H9 (cell line): ENCODE measurements at regions not wholly inside any gene's neighbourhood (a gene's known extent, or its start where the extent isn't known, plus 50 kb on each side); places are given as distances from the start of the nearest gene placed in this dataset.

Experiments used
- DNase-seq: peaks from one replicate; pipeline ENCODE4 v3.0.0-alpha.2; 2017
- H2AFZ ChIP-seq: one replicate; pipeline ENCODE4 v1.6.1; 2013; ENCODE audit warnings: mild to moderate bottlenecking, low read length, control low read depth, moderate library complexity
- H2AK5ac ChIP-seq: 2 replicates; pipeline ENCODE4 v1.6.1; 2013; ENCODE audit warnings: low read length, control low read depth, mixed read lengths; ENCODE audit not compliant: insufficient read length
- H2BK120ac ChIP-seq: one replicate; pipeline ENCODE4 v1.6.1; 2013; ENCODE audit warnings: low read depth, mild to moderate bottlenecking, low read length, control low read depth, inconsistent platforms; ENCODE audit not compliant: poor library complexity, severe bottlenecking
- H2BK12ac ChIP-seq: 2 replicates; pipeline ENCODE4 v1.6.1; 2013; ENCODE audit warnings: low read length, control low read depth, mixed read lengths, low read depth; ENCODE audit not compliant: insufficient read length
- H2BK15ac ChIP-seq: 2 replicates; pipeline ENCODE4 v1.6.1; 2013; ENCODE audit warnings: low read depth, low read length, control low read depth
- H2BK20ac ChIP-seq: one replicate; pipeline ENCODE4 v1.6.1; 2013; ENCODE audit warnings: low read depth, mild to moderate bottlenecking, low read length, control low read depth, inconsistent platforms; ENCODE audit not compliant: poor library complexity, severe bottlenecking
- H2BK5ac ChIP-seq: 2 replicates; pipeline ENCODE4 v1.6.1; 2013; ENCODE audit warnings: low read length, control low read depth, mixed read lengths; ENCODE audit not compliant: insufficient read length
- H3K14ac ChIP-seq: 2 replicates; pipeline ENCODE4 v1.6.1; 2013; ENCODE audit warnings: low read length, control low read depth; ENCODE audit not compliant: insufficient read depth
- H3K18ac ChIP-seq: 2 replicates; pipeline ENCODE4 v1.6.1; 2013; ENCODE audit warnings: low read depth, mild to moderate bottlenecking, mixed read lengths, low read length, control low read depth; ENCODE audit not compliant: insufficient read length
- H3K23ac ChIP-seq: 2 replicates; pipeline ENCODE4 v1.6.1; 2013; ENCODE audit warnings: low read length, control low read depth, mixed read lengths, low read depth; ENCODE audit not compliant: insufficient read length
- H3K23me2 ChIP-seq: 2 replicates; pipeline ENCODE4 v1.6.1; 2013; ENCODE audit warnings: low read depth, mild to moderate bottlenecking, mixed read lengths, low read length, control low read depth; ENCODE audit not compliant: insufficient read length, poor library complexity, severe bottlenecking
- H3K27ac ChIP-seq: 2 replicates; pipeline ENCODE4 v1.5.1; 2013; ENCODE audit warnings: low read length, control low read depth, mixed read lengths, low read depth; ENCODE audit not compliant: insufficient read length
- H3K27me3 ChIP-seq: 2 replicates; pipeline ENCODE4 v1.6.1; 2013; ENCODE audit warnings: low read length, control low read depth, inconsistent platforms; ENCODE audit not compliant: insufficient read depth
- H3K4ac ChIP-seq: 2 replicates; pipeline ENCODE4 v1.6.1; 2013; ENCODE audit warnings: low read depth, mild to moderate bottlenecking, control low read depth, inconsistent platforms, low read length, moderate library complexity
- H3K4me1 ChIP-seq: 2 replicates; pipeline ENCODE4 v1.6.1; 2013; ENCODE audit warnings: low read length, control low read depth, inconsistent platforms; ENCODE audit not compliant: insufficient read depth
- H3K4me2 ChIP-seq: 2 replicates; pipeline ENCODE4 v1.6.1; 2013; ENCODE audit warnings: low read length, control low read depth, mixed read lengths; ENCODE audit not compliant: insufficient read length, insufficient read depth
- H3K56ac ChIP-seq: 2 replicates; pipeline ENCODE4 v1.6.1; 2013; ENCODE audit warnings: low read depth, mild to moderate bottlenecking, mixed read lengths, low read length, control low read depth; ENCODE audit not compliant: insufficient read length
- H3K79me1 ChIP-seq: 2 replicates; pipeline ENCODE4 v1.6.1; 2013; ENCODE audit warnings: low read depth, mild to moderate bottlenecking, moderate library complexity, low read length, control low read depth, inconsistent platforms; ENCODE audit not compliant: insufficient read depth, poor library complexity, severe bottlenecking
- H3K79me2 ChIP-seq: 2 replicates; pipeline ENCODE4 v1.6.1; 2013; ENCODE audit warnings: low read length, control low read depth, inconsistent platforms; ENCODE audit not compliant: insufficient read depth
- H3K9ac ChIP-seq: 2 replicates; pipeline ENCODE4 v1.6.1; 2013; ENCODE audit warnings: low read length, control low read depth, mixed read lengths; ENCODE audit not compliant: insufficient read length; ENCODE audit errors: extremely low read depth
- H3K9me3 ChIP-seq: one replicate; pipeline ENCODE4 v1.6.1; 2013; ENCODE audit warnings: low read depth, low read length, inconsistent platforms; ENCODE audit not compliant: control insufficient read depth
- H3T11ph ChIP-seq: one replicate; pipeline ENCODE4 v1.6.1; 2013; ENCODE audit warnings: mild to moderate bottlenecking, low read length, control low read depth, inconsistent platforms
- H4K20me1 ChIP-seq: one replicate; pipeline ENCODE4 v1.6.1; 2013; ENCODE audit not compliant: control insufficient read depth, insufficient read length, insufficient read depth
- H4K5ac ChIP-seq: 2 replicates; pipeline ENCODE4 v1.6.1; 2013; ENCODE audit warnings: low read depth, mild to moderate bottlenecking, mixed read lengths, low read length, control low read depth; ENCODE audit not compliant: insufficient read length
- H4K8ac ChIP-seq: replicated peaks from 2 replicates; pipeline ENCODE4 v1.6.1; 2013; ENCODE audit warnings: low read length, control low read depth, mixed read lengths, low read depth; ENCODE audit not compliant: insufficient read length
- H4K91ac ChIP-seq: 2 replicates; pipeline ENCODE4 v1.6.1; 2013; ENCODE audit warnings: low read depth, mild to moderate bottlenecking, moderate library complexity, mixed read lengths, low read length, control low read depth; ENCODE audit not compliant: insufficient read length
- H3K27ac Mint-ChIP-seq, 3 experiments: 2 replicates in 2 of 3; 3 replicates in 1 of 3; pipeline ENCODE4 v1.8.0; 2020 to 2021; ENCODE audit warnings: mixed read lengths in 3 of 3, mild to moderate bottlenecking in 1 of 3, moderate library complexity in 1 of 3
- H3K27me3 Mint-ChIP-seq: 2 replicates; pipeline ENCODE4 v1.8.0; 2021; ENCODE audit warnings: low read depth, mild to moderate bottlenecking, moderate library complexity, mixed read lengths
- H3K36me3 Mint-ChIP-seq, 3 experiments: 2 replicates in 2 of 3; 3 replicates in 1 of 3; pipeline ENCODE4 v1.8.0; 2020 to 2021; ENCODE audit warnings: low read depth in 3 of 3, mixed read lengths in 3 of 3; ENCODE audit not compliant: insufficient read depth in 1 of 3
- H3K4me1 Mint-ChIP-seq, 2 experiments: 2 replicates each; pipeline ENCODE4 v1.8.0; 2020; ENCODE audit warnings: mixed read lengths in 2 of 2
- H3K4me3 Mint-ChIP-seq, 2 experiments: 2 replicates in 1 of 2; 3 replicates in 1 of 2; pipeline ENCODE4 v1.8.0; 2020 to 2021; ENCODE audit warnings: mild to moderate bottlenecking in 2 of 2, mixed read lengths in 2 of 2, moderate library complexity in 1 of 2
- H3K9me3 Mint-ChIP-seq, 2 experiments: 2 replicates in 1 of 2; 3 replicates in 1 of 2; pipeline ENCODE4 v1.8.0; 2020; ENCODE audit warnings: mild to moderate bottlenecking in 2 of 2, mixed read lengths in 2 of 2, moderate library complexity in 1 of 2
- CTCF ChIP-seq: fragments of 200-600 bp; sonication (generic); conservative IDR thresholded peaks from 3 replicates; pipeline ENCODE4 v1.8.0; 2021; ENCODE audit warnings: antibody characterized with exemption, mild to moderate bottlenecking
- WGBS: extraction: QIAGEN DNeasy Blood & Tissue Kit; methylation state at CpG from one replicate; pipeline ENCODE4 v1.1.7; 2013; ENCODE audit warnings: missing lambda C conversion rate, low lambda C conversion rate, mixed read lengths; ENCODE audit not compliant: insufficient read length; ENCODE audit errors: extremely low coverage; 5-methylcytosine and 5-hydroxymethylcytosine counted together

DNA sequence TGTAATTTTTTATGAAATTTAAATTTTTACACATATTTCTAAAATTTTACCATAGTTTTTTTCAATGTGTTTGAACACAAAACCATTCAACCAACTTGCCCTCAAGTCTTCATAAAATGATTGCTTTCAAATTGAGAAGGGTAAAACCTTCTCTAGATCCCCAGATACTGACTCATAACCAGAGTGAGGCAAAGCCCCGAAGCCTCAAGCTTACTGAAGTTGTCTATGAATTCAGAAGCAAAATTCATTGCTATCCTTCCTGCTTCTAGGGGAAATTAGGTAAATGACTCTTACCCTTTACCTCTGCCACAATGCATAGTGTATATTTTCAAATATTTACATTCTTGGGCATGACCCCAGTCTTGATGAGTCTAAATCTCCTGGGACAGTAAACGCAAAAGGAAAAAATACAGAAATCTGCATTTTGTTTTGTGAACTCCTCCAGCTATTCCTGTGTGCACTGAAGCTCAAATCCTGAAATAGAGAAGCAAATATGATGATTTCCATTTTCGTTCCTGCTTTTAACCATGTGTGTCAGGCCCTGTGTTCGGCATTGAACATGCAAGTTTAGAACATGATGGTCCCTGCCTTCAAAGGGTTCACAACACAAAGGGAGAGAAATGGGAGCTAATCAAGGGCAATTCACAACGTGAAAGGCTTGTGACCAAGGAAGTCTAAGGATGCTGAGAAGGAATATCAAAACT is 246.3 kb downstream of the SUCLG1 start:
- Histone ChIP-seq H3T11ph (no peak overlapping the region), H3K79me1 (no peaks in the 10 kb centered on the region), H4K5ac (no peak overlapping the region), H4K8ac (no peak overlapping the region), H3K27me3 (no peaks in the 10 kb centered on the region), H2BK120ac (no peak overlapping the region), H2BK5ac (no peak overlapping the region), H2BK20ac (no peak overlapping the region), H3K14ac (no peak overlapping the region), H3K23ac (no peak overlapping the region), H3K9me3 (no peaks in the 10 kb centered on the region), H3K4ac (no peak overlapping the region), H2BK12ac (no peak overlapping the region), H2AK5ac (no peak overlapping the region), H3K27ac (no peak overlapping the region), H3K4me2 (no peak overlapping the region), H3K23me2 (no peaks in the 10 kb centered on the region), H3K79me2 (no peaks in the 10 kb centered on the region), H3K4me1 (no peaks in the 10 kb centered on the region; the same call in 1 of the 2 replicates), H3K9ac (no peak overlapping the region), H4K91ac (no peak overlapping the region), H2BK15ac (no peak overlapping the region), H3K56ac (no peak overlapping the region), H2AFZ (no peak overlapping the region), H4K20me1 (no peaks in the 10 kb centered on the region), H3K18ac (no peak overlapping the region)
- H3K27me3 Mint-ChIP-seq: no peaks in the 10 kb centered on the region
- H3K9me3 Mint-ChIP-seq: no peaks in the 10 kb centered on the region
- WGBS: no CpG with 5 or more reads among the region's 5 CpGs
- no peak for TF ChIP-seq CTCF
- H3K4me3 Mint-ChIP-seq: no peak overlapping the region
- H3K36me3 Mint-ChIP-seq: no peaks in the 10 kb centered on the region
- peaks cover 3 to 6% of the 10 kb centered on the region in 2 experiments; a peak in 2 of 4 replicates for H3K4me1 Mint-ChIP-seq
- no peak overlapping the region for H3K27ac Mint-ChIP-seq
- no peak for DNase-seq
